Immature natural killer cell (primary cell): ENCODE measurements at regions not wholly inside any gene's neighbourhood (a gene's known extent, or its start where the extent isn't known, plus 50 kb on each side); places are given as distances from the start of the nearest gene placed in this dataset.

ENCODE experiments used
- DNase-seq, 3 donors: peaks; one replicate each; pipeline ENCODE4 v3.0.0; 2022; ENCODE audit warnings: mixed read lengths in 1 of 3
- H3K27ac Mint-ChIP-seq, 6 donors: one replicate each; pipeline ENCODE4 v1.8.0; 2020; ENCODE audit warnings: mixed read lengths in 6 of 6, mild to moderate bottlenecking in 5 of 6, inconsistent platforms in 4 of 6, moderate library complexity in 3 of 6
- H3K27me3 Mint-ChIP-seq, 3 donors: one replicate each; pipeline ENCODE4 v1.8.0; 2020 to 2021; ENCODE audit warnings: low read depth in 3 of 3, mild to moderate bottlenecking in 3 of 3, mixed read lengths in 3 of 3, moderate library complexity in 3 of 3, inconsistent platforms in 1 of 3
- H3K36me3 Mint-ChIP-seq, 3 donors: one replicate each; pipeline ENCODE4 v1.8.0; 2020; ENCODE audit warnings: mixed read lengths in 3 of 3, inconsistent platforms in 2 of 3, mild to moderate bottlenecking in 2 of 3
- H3K4me1 Mint-ChIP-seq, 2 donors: one replicate each; pipeline ENCODE4 v1.8.0; 2020; ENCODE audit warnings: inconsistent platforms in 2 of 2, mild to moderate bottlenecking in 2 of 2, mixed read lengths in 2 of 2, moderate library complexity in 1 of 2
- H3K4me3 Mint-ChIP-seq, 5 donors: one replicate each; pipeline ENCODE4 v1.8.0; 2020; ENCODE audit warnings: mild to moderate bottlenecking in 5 of 5, mixed read lengths in 5 of 5, inconsistent platforms in 3 of 5, moderate library complexity in 3 of 5
- H3K9me3 Mint-ChIP-seq, 6 donors: one replicate each; pipeline ENCODE4 v1.8.0; 2020; ENCODE audit warnings: mild to moderate bottlenecking in 6 of 6, mixed read lengths in 6 of 6, inconsistent platforms in 4 of 6, moderate library complexity in 3 of 6

- H3K9me3 Mint-ChIP-seq, result peaks cover 0 to 5% (median 0%) of the 10 kb centered on the region in 6 donors
- H3K36me3 Mint-ChIP-seq, result no peaks in the 10 kb centered on the region
- H3K4me1 Mint-ChIP-seq, result no peaks in the 10 kb centered on the region
- no peak for DNase-seq
- H3K4me3 Mint-ChIP-seq, result no peak overlapping the region
- H3K27me3 Mint-ChIP-seq, result peaks cover 0 to 2% (median 0%) of the 10 kb centered on the region in 3 donors
- H3K27ac Mint-ChIP-seq, result no peak overlapping the region
These were observed 108.7 kb downstream of the IRX2 start for GRCh38 chr5:2642684-2643345.

GRCh38 chr5:2640717-2641116, 110.8 kb downstream of the IRX2 start:
- Mint-ChIP-seq H3K27ac (no peak overlapping the region), H3K4me3 (no peak overlapping the region), H3K4me1 (no peaks in the 10 kb centered on the region), H3K36me3 (no peaks in the 10 kb centered on the region), H3K9me3 (peaks cover 0 to 6% (median 0%) of the 10 kb centered on the region in 6 donors), H3K27me3 (peaks cover 0 to 2% (median 2%) of the 10 kb centered on the region in 3 donors)
- DNase-seq, result no peak

GRCh38 chr5:2639425-2639824, 112.1 kb downstream of the IRX2 start:
- H3K36me3 Mint-ChIP-seq, result no peaks in the 10 kb centered on the region

GRCh38 chr5:2634399-2635176, 116.9 kb downstream of the IRX2 start:
- H3K4me3 Mint-ChIP-seq, result no peak overlapping the region
- no peaks in the 10 kb centered on the region for H3K4me1 Mint-ChIP-seq

More at GRCh38 chr5:2639425-2639824, 112.1 kb downstream of the IRX2 start:
- Mint-ChIP-seq H3K9me3 (peaks cover 0 to 5% (median 0%) of the 10 kb centered on the region in 6 donors), H3K27ac (no peak overlapping the region), H3K4me1 (no peaks in the 10 kb centered on the region), H3K27me3 (peaks cover 0 to 2% (median 2%) of the 10 kb centered on the region in 3 donors), H3K4me3 (no peak overlapping the region)
- no peak for DNase-seq

GRCh38 chr5:2633992-2634391, 117.5 kb downstream of the IRX2 start:
- Mint-ChIP-seq H3K4me3 (no peak overlapping the region), H3K9me3 (peaks cover 0 to 4% (median 0%) of the 10 kb centered on the region in 6 donors), H3K4me1 (no peaks in the 10 kb centered on the region), H3K27me3 (peaks cover 0 to 2% (median 2%) of the 10 kb centered on the region in 3 donors), H3K36me3 (no peaks in the 10 kb centered on the region), H3K27ac (no peak overlapping the region)
- no peak for DNase-seq

More at GRCh38 chr5:2634399-2635176, 116.9 kb downstream of the IRX2 start:
- Mint-ChIP-seq H3K36me3 (no peaks in the 10 kb centered on the region), H3K27me3 (peaks cover 0 to 2% (median 2%) of the 10 kb centered on the region in 3 donors), H3K27ac (no peak overlapping the region), H3K9me3 (peaks cover 0 to 4% (median 0%) of the 10 kb centered on the region in 6 donors)
- no peak for DNase-seq

GRCh38 chr5:2631758-2632157, 119.7 kb downstream of the IRX2 start:
- no peak for DNase-seq
- Mint-ChIP-seq H3K4me1 (no peaks in the 10 kb centered on the region), H3K27ac (no peak overlapping the region), H3K36me3 (no peaks in the 10 kb centered on the region), H3K4me3 (no peak overlapping the region), H3K9me3 (peaks cover 0 to 4% (median 0%) of the 10 kb centered on the region in 6 donors), H3K27me3 (peaks cover 0 to 7% (median 2%) of the 10 kb centered on the region in 3 donors)

- Mint-ChIP-seq H3K4me3 (no peak overlapping the region), H3K9me3 (peaks cover 0 to 4% (median 0%) of the 10 kb centered on the region in 6 donors), H3K27ac (no peak overlapping the region), H3K27me3 (peaks cover 2 to 5% (median 2%) of the 10 kb centered on the region in 3 donors), H3K36me3 (no peaks in the 10 kb centered on the region), H3K4me1 (no peaks in the 10 kb centered on the region)
- no peak for DNase-seq
These were observed 122.4 kb downstream of the IRX2 start for GRCh38 chr5:2629045-2629444.

GRCh38 chr5:2627867-2628266, 123.6 kb downstream of the IRX2 start:
- Mint-ChIP-seq H3K36me3 (no peaks in the 10 kb centered on the region), H3K27me3 (peaks cover 2 to 7% (median 2%) of the 10 kb centered on the region in 3 donors), H3K4me3 (no peak overlapping the region), H3K4me1 (no peaks in the 10 kb centered on the region), H3K27ac (no peak overlapping the region), H3K9me3 (peaks cover 0 to 4% (median 0%) of the 10 kb centered on the region in 6 donors)
- DNase-seq, result no peak

GRCh38 chr5:2626572-2626971, 124.9 kb downstream of the IRX2 start:
- Mint-ChIP-seq H3K27me3 (peaks cover 2 to 7% (median 2%) of the 10 kb centered on the region in 3 donors), H3K4me3 (no peak overlapping the region), H3K9me3 (peaks cover 0 to 4% (median 0%) of the 10 kb centered on the region in 6 donors), H3K36me3 (no peaks in the 10 kb centered on the region), H3K27ac (no peak overlapping the region), H3K4me1 (no peaks in the 10 kb centered on the region)
- DNase-seq, result no peak

GRCh38 chr5:2622866-2623265, 128.6 kb downstream of the IRX2 start:
- DNase-seq, result no peak
- peaks cover 0 to 4% (median 2%) of the 10 kb centered on the region in 3 donors for H3K27me3 Mint-ChIP-seq
- no peaks in the 10 kb centered on the region for H3K36me3 Mint-ChIP-seq
- no peak overlapping the region for H3K27ac Mint-ChIP-seq
- peaks cover 0 to 4% (median 0%) of the 10 kb centered on the region in 6 donors for H3K9me3 Mint-ChIP-seq
- no peak overlapping the region for H3K4me3 Mint-ChIP-seq
- no peaks in the 10 kb centered on the region for H3K4me1 Mint-ChIP-seq

- Mint-ChIP-seq H3K4me1 (no peaks in the 10 kb centered on the region), H3K36me3 (no peaks in the 10 kb centered on the region), H3K27me3 (peaks cover 2% of the 10 kb centered on the region in 3 donors), H3K4me3 (no peak overlapping the region), H3K9me3 (peaks cover 0 to 5% (median 0%) of the 10 kb centered on the region in 6 donors), H3K27ac (no peak overlapping the region)
- DNase-seq, result no peak
These were observed 129.8 kb downstream of the IRX2 start for GRCh38 chr5:2621631-2622030.

- Mint-ChIP-seq H3K27ac (no peak overlapping the region), H3K36me3 (no peaks in the 10 kb centered on the region), H3K27me3 (peaks cover 0 to 3% (median 2%) of the 10 kb centered on the region in 3 donors), H3K9me3 (peaks cover 0 to 8% (median 0%) of the 10 kb centered on the region in 6 donors), H3K4me1 (no peaks in the 10 kb centered on the region), H3K4me3 (no peak overlapping the region)
- no peak for DNase-seq
These were observed 132.3 kb downstream of the IRX2 start for GRCh38 chr5:2619216-2619615.

- Mint-ChIP-seq H3K4me1 (no peaks in the 10 kb centered on the region), H3K27ac (no peak overlapping the region), H3K4me3 (no peak overlapping the region), H3K9me3 (peaks cover 0 to 13% (median 0%) of the 10 kb centered on the region in 6 donors), H3K36me3 (no peaks in the 10 kb centered on the region), H3K27me3 (peaks cover 0 to 3% (median 2%) of the 10 kb centered on the region in 3 donors)
- DNase-seq, result no peak
These were observed 134.0 kb downstream of the IRX2 start for GRCh38 chr5:2617461-2617860.

- peaks cover 0 to 3% (median 2%) of the 10 kb centered on the region in 3 donors for H3K27me3 Mint-ChIP-seq
- peaks cover 0 to 13% (median 0%) of the 10 kb centered on the region in 6 donors for H3K9me3 Mint-ChIP-seq
- no peaks in the 10 kb centered on the region for H3K4me1 Mint-ChIP-seq
- H3K27ac Mint-ChIP-seq, result no peak overlapping the region
- H3K4me3 Mint-ChIP-seq, result no peak overlapping the region
- no peaks in the 10 kb centered on the region for H3K36me3 Mint-ChIP-seq
- DNase-seq, result no peak
These were observed 135.6 kb downstream of the IRX2 start for GRCh38 chr5:2615917-2616316.
